ENCODE measurements at regions not wholly inside any gene's neighbourhood (a gene's known extent, or its start where the extent isn't known, plus 50 kb on each side); places are given as distances from the start of the nearest gene placed in this dataset.

- no peaks in the 10 kb centered on the region for H3K36me3 ChIP-seq (ENCODE audit: control insufficient read depth in 2 of 2, insufficient read depth in 1 of 2, low read length in 2 of 2)
- CTCF ChIA-PET, result no interaction called here
- TF ChIP-seq ZNF416 (tag by site-specific recombination; IDR thresholded peaks at IDR 0.05) (no peak), MZF1 (tag by site-specific recombination; IDR thresholded peaks at IDR 0.05; ENCODE audit: borderline replicate concordance) (no peak), ZNF600 (tag by site-specific recombination; IDR thresholded peaks at IDR 0.05) (no peak), ZNF658 (tag by site-specific recombination; IDR thresholded peaks at IDR 0.05) (no peak), ZNF626 (tag by site-specific recombination; IDR thresholded peaks at IDR 0.05) (no peak), ZBTB48 (tag by site-specific recombination; IDR thresholded peaks at IDR 0.05) (no peak), SP3 (tag by site-specific recombination; IDR thresholded peaks at IDR 0.05) (no peak), ZNF155 (tag by site-specific recombination; IDR thresholded peaks at IDR 0.05) (no peak), ZNF513 (tag by site-specific recombination; IDR thresholded peaks at IDR 0.05) (no peak), SCRT1 (tag by site-specific recombination; IDR thresholded peaks at IDR 0.05; ENCODE audit: borderline replicate concordance) (no peak), ZNF248 (tag by site-specific recombination; IDR thresholded peaks at IDR 0.05) (no peak), HOXA7 (CRISPR knock-in tag; IDR thresholded peaks at IDR 0.05; ENCODE audit: borderline replicate concordance) (no peak), ZNF274 (IDR thresholded peaks at IDR 0.05; ENCODE audit: low read length) (no peak), ZNF274 (tag by site-specific recombination; IDR thresholded peaks at IDR 0.05; ENCODE audit: borderline replicate concordance) (no peak), GLIS1 (tag by site-specific recombination; IDR thresholded peaks at IDR 0.05) (no peak), ZNF621 (tag by site-specific recombination; IDR thresholded peaks at IDR 0.05) (no peak)
- TF ChIP-seq, protein P1, sequence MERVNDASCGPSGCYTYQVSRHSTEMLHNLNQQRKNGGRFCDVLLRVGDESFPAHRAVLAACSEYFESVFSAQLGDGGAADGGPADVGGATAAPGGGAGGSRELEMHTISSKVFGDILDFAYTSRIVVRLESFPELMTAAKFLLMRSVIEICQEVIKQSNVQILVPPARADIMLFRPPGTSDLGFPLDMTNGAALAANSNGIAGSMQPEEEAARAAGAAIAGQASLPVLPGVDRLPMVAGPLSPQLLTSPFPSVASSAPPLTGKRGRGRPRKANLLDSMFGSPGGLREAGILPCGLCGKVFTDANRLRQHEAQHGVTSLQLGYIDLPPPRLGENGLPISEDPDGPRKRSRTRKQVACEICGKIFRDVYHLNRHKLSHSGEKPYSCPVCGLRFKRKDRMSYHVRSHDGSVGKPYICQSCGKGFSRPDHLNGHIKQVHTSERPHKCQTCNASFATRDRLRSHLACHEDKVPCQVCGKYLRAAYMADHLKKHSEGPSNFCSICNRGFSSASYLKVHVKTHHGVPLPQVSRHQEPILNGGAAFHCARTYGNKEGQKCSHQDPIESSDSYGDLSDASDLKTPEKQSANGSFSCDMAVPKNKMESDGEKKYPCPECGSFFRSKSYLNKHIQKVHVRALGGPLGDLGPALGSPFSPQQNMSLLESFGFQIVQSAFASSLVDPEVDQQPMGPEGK (tag by site-specific recombination; IDR thresholded peaks at IDR 0.05), result no peak
- TF ChIP-seq, protein P2, sequence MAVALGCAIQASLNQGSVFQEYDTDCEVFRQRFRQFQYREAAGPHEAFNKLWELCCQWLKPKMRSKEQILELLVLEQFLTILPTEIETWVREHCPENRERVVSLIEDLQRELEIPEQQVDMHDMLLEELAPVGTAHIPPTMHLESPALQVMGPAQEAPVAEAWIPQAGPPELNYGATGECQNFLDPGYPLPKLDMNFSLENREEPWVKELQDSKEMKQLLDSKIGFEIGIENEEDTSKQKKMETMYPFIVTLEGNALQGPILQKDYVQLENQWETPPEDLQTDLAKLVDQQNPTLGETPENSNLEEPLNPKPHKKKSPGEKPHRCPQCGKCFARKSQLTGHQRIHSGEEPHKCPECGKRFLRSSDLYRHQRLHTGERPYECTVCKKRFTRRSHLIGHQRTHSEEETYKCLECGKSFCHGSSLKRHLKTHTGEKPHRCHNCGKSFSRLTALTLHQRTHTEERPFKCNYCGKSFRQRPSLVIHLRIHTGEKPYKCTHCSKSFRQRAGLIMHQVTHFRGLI (tag by site-specific recombination; IDR thresholded peaks at IDR 0.05), result no peak
- TF ChIP-seq, protein P3, sequence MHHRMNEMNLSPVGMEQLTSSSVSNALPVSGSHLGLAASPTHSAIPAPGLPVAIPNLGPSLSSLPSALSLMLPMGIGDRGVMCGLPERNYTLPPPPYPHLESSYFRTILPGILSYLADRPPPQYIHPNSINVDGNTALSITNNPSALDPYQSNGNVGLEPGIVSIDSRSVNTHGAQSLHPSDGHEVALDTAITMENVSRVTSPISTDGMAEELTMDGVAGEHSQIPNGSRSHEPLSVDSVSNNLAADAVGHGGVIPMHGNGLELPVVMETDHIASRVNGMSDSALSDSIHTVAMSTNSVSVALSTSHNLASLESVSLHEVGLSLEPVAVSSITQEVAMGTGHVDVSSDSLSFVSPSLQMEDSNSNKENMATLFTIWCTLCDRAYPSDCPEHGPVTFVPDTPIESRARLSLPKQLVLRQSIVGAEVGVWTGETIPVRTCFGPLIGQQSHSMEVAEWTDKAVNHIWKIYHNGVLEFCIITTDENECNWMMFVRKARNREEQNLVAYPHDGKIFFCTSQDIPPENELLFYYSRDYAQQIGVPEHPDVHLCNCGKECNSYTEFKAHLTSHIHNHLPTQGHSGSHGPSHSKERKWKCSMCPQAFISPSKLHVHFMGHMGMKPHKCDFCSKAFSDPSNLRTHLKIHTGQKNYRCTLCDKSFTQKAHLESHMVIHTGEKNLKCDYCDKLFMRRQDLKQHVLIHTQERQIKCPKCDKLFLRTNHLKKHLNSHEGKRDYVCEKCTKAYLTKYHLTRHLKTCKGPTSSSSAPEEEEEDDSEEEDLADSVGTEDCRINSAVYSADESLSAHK (tag by site-specific recombination; IDR thresholded peaks at IDR 0.05), result no peak
- TF ChIP-seq, protein P4, sequence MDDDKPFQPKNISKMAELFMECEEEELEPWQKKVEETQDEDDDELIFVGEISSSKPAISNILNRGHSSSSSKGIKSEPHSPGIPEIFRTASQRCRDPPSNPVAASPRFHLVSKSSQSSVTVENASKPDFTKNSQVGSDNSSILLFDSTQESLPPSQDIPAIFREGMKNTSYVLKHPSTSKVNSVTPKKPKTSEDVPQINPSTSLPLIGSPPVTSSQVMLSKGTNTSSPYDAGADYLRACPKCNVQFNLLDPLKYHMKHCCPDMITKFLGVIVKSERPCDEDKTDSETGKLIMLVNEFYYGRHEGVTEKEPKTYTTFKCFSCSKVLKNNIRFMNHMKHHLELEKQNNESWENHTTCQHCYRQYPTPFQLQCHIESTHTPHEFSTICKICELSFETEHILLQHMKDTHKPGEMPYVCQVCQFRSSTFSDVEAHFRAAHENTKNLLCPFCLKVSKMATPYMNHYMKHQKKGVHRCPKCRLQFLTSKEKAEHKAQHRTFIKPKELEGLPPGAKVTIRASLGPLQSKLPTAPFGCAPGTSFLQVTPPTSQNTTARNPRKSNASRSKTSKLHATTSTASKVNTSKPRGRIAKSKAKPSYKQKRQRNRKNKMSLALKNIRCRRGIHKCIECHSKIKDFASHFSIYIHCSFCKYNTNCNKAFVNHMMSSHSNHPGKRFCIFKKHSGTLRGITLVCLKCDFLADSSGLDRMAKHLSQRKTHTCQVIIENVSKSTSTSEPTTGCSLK (tag by site-specific recombination; IDR thresholded peaks at IDR 0.05), result no peak
- TF ChIP-seq, protein P5, sequence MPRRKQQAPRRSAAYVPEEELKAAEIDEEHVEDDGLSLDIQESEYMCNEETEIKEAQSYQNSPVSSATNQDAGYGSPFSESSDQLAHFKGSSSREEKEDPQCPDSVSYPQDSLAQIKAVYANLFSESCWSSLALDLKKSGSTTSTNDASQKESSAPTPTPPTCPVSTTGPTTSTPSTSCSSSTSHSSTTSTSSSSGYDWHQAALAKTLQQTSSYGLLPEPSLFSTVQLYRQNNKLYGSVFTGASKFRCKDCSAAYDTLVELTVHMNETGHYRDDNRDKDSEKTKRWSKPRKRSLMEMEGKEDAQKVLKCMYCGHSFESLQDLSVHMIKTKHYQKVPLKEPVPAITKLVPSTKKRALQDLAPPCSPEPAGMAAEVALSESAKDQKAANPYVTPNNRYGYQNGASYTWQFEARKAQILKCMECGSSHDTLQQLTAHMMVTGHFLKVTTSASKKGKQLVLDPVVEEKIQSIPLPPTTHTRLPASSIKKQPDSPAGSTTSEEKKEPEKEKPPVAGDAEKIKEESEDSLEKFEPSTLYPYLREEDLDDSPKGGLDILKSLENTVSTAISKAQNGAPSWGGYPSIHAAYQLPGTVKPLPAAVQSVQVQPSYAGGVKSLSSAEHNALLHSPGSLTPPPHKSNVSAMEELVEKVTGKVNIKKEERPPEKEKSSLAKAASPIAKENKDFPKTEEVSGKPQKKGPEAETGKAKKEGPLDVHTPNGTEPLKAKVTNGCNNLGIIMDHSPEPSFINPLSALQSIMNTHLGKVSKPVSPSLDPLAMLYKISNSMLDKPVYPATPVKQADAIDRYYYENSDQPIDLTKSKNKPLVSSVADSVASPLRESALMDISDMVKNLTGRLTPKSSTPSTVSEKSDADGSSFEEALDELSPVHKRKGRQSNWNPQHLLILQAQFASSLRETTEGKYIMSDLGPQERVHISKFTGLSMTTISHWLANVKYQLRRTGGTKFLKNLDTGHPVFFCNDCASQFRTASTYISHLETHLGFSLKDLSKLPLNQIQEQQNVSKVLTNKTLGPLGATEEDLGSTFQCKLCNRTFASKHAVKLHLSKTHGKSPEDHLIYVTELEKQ (tag by site-specific recombination; IDR thresholded peaks at IDR 0.05; ENCODE audit: borderline replicate concordance), result no peak
- POLR2A ChIA-PET, result no interaction called here
- H3K9me3 ChIP-seq (ENCODE audit: control insufficient read depth, insufficient read depth, low read depth, low read length), result no peaks in the 10 kb centered on the region
- H3K27ac ChIP-seq (ENCODE audit: extremely low read depth, low read depth, low read length), result no peak overlapping the region
- no peak overlapping the region for H3K4me3 ChIP-seq (ENCODE audit: low read depth, low read length)
- H3K4me1 ChIP-seq (ENCODE audit: control insufficient read depth, insufficient read depth, low read length), result no peaks in the 10 kb centered on the region
Observed at GRCh38 chr2:146651361-146651760, 1193.5 kb upstream of the ACVR2A start.

Data from HEK293 (cell line).